Choroid plexus epithelial cell (primary cell): ENCODE measurements at regions not wholly inside any gene's neighbourhood (a gene's known extent, or its start where the extent isn't known, plus 50 kb on each side); places are given as distances from the start of the nearest gene placed in this dataset.

Experiments used
- DNase-seq: peaks from one replicate; pipeline ENCODE4 v3.0.0-alpha.2; 2010; ENCODE audit warnings: low read depth
- H3K4me3 ChIP-seq: 2 replicates; pipeline ENCODE4 v1.5.1; 2011; ENCODE audit warnings: low read depth, mild to moderate bottlenecking, control low read depth, low read length, moderate library complexity
- TF ChIP-seq, protein P1 (sequence below): conservative IDR thresholded peaks from 2 replicates; pipeline ENCODE4 v1.5.1; 2011; ENCODE audit warnings: low read depth, mild to moderate bottlenecking, control low read depth, inconsistent platforms, low read length, moderate library complexity

DNA sequence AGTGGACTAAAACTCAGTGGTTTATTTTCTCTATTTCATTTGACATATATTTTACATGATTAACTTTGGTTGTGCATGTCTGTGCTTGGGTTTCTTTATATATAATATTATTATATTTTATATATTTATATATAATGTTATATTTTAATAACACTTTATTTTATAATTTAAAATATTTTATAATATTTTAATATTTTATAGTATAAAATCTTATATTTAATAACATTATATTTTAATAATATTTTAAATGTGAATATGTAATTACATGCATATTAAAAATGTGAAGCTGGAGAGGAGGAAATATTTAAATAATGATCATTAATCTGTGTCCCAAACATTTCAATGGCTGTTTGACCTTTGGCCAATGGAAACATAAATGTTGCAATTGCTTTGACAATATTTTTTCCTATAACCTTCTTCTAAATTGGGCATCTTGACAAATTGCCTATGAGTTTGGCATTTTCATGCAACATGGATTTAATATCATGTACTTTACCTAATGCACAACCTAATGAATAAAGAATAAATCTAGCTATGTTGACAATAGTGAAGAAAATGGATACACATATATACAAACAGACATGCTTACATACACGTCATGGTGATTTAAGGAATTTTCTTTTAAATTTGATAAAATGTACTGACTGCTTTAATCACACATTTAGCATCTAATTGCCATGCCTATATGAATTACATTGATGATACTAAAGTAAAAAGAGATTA lies 607.1 kb downstream of the SLITRK6 start:
- H3K4me3 ChIP-seq: no peak overlapping the region
- TF ChIP-seq, protein P1, sequence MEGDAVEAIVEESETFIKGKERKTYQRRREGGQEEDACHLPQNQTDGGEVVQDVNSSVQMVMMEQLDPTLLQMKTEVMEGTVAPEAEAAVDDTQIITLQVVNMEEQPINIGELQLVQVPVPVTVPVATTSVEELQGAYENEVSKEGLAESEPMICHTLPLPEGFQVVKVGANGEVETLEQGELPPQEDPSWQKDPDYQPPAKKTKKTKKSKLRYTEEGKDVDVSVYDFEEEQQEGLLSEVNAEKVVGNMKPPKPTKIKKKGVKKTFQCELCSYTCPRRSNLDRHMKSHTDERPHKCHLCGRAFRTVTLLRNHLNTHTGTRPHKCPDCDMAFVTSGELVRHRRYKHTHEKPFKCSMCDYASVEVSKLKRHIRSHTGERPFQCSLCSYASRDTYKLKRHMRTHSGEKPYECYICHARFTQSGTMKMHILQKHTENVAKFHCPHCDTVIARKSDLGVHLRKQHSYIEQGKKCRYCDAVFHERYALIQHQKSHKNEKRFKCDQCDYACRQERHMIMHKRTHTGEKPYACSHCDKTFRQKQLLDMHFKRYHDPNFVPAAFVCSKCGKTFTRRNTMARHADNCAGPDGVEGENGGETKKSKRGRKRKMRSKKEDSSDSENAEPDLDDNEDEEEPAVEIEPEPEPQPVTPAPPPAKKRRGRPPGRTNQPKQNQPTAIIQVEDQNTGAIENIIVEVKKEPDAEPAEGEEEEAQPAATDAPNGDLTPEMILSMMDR: no peak
- no peak for DNase-seq

DNA sequence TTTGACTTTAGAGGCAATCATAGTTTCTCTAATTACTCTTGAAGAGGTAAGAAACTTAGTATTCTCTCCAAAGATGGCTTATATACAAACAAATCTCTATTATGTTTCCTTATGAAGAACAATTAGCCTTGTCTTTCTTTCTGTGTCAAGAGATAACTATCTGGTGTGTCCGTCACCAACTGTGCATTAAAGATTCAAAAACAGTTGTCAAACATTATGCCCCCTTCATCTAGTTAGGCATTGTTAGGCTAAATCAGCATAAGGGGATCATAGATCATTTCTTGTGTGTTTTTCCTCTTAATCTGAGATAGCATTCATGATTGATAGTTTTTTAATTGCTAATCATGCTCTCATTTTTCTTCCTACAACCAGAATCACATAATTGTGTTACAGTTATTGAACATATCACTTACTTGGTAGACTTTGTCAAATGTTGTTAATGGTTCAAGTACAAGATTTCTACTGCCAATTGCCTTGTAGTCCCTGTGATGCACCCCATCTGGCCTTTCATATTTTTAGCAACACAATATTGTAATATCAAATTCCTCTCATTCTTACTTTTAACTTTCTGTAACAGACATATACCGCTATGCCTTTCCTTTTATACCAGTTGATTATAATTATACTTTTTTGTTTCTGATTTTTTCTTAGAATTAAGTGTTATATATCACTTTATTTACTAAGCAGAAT lies 612.7 kb downstream of the SLITRK6 start:
- no peak overlapping the region for H3K4me3 ChIP-seq
- TF ChIP-seq, protein P1: no peak
- DNase-seq: no peak

DNA sequence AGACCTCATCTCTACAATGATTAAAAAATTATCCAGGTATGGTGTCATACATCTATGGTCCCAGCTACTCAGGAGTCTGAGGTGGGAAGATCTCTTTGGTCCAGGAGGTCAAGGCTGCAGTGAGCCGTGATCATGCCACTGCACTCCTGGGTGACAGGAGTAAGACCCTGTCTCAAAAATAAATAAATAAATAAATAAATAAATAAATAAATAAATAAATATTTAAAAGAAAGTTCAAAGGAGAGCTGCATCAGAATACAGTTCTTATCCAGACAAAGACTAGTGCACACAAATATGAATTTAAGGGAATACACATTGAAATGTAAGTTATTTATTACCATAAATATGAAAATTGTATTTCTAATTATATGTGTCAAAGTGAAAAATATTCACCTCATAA lies 624.9 kb downstream of the SLITRK6 start:
- H3K4me3 ChIP-seq: no peak overlapping the region
- TF ChIP-seq, protein P1: no peak
- no peak for DNase-seq

DNA sequence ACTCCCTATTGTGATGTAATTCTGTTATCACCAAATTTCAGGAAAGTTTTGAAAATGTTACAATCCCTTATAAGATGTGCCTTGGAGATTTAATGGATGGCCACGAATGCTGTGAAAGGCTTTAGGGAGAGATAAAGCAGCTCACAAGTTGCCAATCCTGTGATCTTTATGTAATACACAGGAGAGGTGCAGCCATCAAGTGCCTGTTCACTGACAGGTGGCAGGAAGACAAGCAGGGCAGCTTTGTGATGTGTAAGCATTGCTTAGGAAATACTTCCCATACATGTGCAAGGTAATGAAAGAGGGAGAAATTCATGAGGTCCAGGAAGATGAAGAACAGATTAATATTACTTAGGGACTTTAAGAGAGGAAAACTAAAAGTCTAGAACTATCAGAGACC lies 628.8 kb downstream of the SLITRK6 start:
- no peak overlapping the region for H3K4me3 ChIP-seq
- TF ChIP-seq, protein P1: no peak
- no peak for DNase-seq

DNA sequence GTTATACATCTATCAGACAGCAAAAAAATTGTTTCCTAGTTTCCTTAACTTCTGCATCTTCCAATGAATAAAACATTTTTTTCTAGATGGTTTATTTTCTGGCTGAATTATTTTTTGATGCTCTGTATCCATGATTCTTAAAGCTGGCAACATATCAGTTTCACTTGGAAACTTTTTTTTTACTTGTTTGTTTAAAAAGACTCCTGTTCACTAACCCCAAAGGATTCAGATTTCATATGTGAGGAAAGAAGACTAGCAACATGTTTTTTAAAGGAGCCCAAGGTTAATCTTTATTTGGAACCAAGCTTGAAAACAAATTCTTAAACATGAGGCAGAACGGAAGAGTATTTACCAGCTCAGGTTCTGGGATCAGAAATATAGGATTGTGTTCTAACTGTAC lies 632.3 kb downstream of the SLITRK6 start:
- no peak overlapping the region for H3K4me3 ChIP-seq
- DNase-seq: peak; percentile 29
- TF ChIP-seq, protein P1: no peak

- TF ChIP-seq, protein P1: no peak
- no peak overlapping the region for H3K4me3 ChIP-seq
- no peak for DNase-seq
Observed at GRCh38 chr13:85163063-85163462, 636.2 kb downstream of the SLITRK6 start.

GRCh38 chr13:85148009-85148408 lies 651.2 kb downstream of the SLITRK6 start:
- TF ChIP-seq, protein P1: no peak
- peak; percentile 41 for DNase-seq

More at GRCh38 chr13:85148009-85148408, 651.2 kb downstream of the SLITRK6 start:
- H3K4me3 ChIP-seq: no peak overlapping the region
